IPS-18a (cell line): ENCODE measurements at regions not wholly inside any gene's neighbourhood (a gene's known extent, or its start where the extent isn't known, plus 50 kb on each side); places are given as distances from the start of the nearest gene placed in this dataset.

ENCODE experiments used
- H3K27ac ChIP-seq: one replicate; pipeline ENCODE4 v1.5.1; 2013; ENCODE audit warnings: low read length
- H3K27me3 ChIP-seq: one replicate; pipeline ENCODE4 v1.6.1; 2013; ENCODE audit warnings: mild to moderate bottlenecking, low read length; ENCODE audit not compliant: control insufficient read depth, insufficient read depth
- H3K36me3 ChIP-seq: one replicate; pipeline ENCODE4 v1.6.1; 2013; ENCODE audit warnings: low read depth, low read length; ENCODE audit not compliant: control insufficient read depth
- H3K4me1 ChIP-seq: one replicate; pipeline ENCODE4 v1.6.1; 2013; ENCODE audit warnings: low read depth, low read length; ENCODE audit not compliant: control insufficient read depth
- H3K4me3 ChIP-seq: one replicate; pipeline ENCODE4 v1.5.1; 2013; ENCODE audit warnings: low read length
- H3K9ac ChIP-seq: one replicate; pipeline ENCODE4 v1.6.1; 2013; ENCODE audit warnings: mild to moderate bottlenecking, low read length, moderate library complexity
- H3K9me3 ChIP-seq: one replicate; pipeline ENCODE4 v1.6.1; 2013; ENCODE audit warnings: low read depth, low read length; ENCODE audit not compliant: control insufficient read depth

DNA sequence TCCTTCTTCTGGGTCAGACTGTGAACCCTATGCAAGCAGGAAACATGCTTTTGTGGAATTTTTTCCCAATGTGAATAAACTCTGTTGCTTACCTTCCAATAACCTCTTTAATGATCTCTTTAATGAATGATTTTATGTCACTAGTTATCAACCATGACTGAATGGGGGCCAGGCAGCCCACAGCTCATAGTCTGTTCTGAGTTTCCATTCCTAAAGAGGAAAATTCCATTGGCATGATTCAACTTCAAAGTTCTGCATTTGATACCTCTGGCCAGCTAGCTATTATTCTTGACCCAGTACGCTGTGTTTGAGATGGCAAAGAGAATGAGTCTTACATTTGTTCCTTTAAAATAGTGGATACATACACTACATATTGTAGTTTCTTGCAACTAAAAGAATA lies 867.8 kb upstream of the CELF2 start:
- Histone ChIP-seq H3K27ac (no peak overlapping the region), H3K9ac (no peak overlapping the region)

GRCh38 chr10:10156917-10157600 lies 860.6 kb upstream of the CELF2 start:
- Histone ChIP-seq H3K9ac (no peak overlapping the region), H3K36me3 (no peaks in the 10 kb centered on the region), H3K27me3 (no peaks in the 10 kb centered on the region), H3K4me3 (no peak overlapping the region), H3K27ac (no peak overlapping the region), H3K9me3 (peaks cover 9% of the 10 kb centered on the region), H3K4me1 (no peaks in the 10 kb centered on the region)

More for the DNA sequence above, 867.8 kb upstream of the CELF2 start:
- H3K4me3 ChIP-seq, result no peak overlapping the region
- H3K27me3 ChIP-seq, result no peaks in the 10 kb centered on the region
- no peaks in the 10 kb centered on the region for H3K4me1 ChIP-seq
- H3K9me3 ChIP-seq, result no peaks in the 10 kb centered on the region
- no peaks in the 10 kb centered on the region for H3K36me3 ChIP-seq

GRCh38 chr10:10160821-10161312 lies 856.8 kb upstream of the CELF2 start:
- no peak overlapping the region for H3K9ac ChIP-seq
- H3K36me3 ChIP-seq, result no peaks in the 10 kb centered on the region
- H3K27ac ChIP-seq, result no peak overlapping the region
- peaks cover 8% of the 10 kb centered on the region for H3K4me1 ChIP-seq
- H3K9me3 ChIP-seq, result peaks cover 9% of the 10 kb centered on the region
- no peaks in the 10 kb centered on the region for H3K27me3 ChIP-seq
- H3K4me3 ChIP-seq, result no peak overlapping the region

DNA sequence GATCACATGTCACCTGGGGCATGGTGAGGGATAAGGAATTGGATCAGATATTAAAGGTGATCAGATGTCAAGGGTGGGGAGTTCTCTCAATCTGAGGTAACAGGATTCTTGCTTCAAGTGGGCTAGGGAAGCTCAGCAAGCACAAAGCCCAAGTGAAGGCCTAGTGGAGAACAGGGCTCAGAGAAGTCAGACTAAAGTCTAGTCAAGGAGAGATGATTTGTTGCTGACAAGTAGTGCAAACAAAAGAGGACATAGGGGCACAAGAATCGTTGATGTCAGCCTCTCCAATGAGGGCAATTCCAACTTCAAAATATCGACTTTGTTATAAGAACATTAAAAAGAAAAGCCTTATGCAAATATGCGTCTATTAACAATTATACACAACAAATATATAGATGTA lies 852.8 kb upstream of the CELF2 start:
- H3K27me3 ChIP-seq, result no peaks in the 10 kb centered on the region
- H3K27ac ChIP-seq, result no peak overlapping the region
- H3K36me3 ChIP-seq, result no peaks in the 10 kb centered on the region
- peaks cover 7% of the 10 kb centered on the region for H3K9me3 ChIP-seq
- H3K9ac ChIP-seq, result no peak overlapping the region
- H3K4me1 ChIP-seq, result peaks cover 38% of the 10 kb centered on the region
- H3K4me3 ChIP-seq, result no peak overlapping the region

DNA sequence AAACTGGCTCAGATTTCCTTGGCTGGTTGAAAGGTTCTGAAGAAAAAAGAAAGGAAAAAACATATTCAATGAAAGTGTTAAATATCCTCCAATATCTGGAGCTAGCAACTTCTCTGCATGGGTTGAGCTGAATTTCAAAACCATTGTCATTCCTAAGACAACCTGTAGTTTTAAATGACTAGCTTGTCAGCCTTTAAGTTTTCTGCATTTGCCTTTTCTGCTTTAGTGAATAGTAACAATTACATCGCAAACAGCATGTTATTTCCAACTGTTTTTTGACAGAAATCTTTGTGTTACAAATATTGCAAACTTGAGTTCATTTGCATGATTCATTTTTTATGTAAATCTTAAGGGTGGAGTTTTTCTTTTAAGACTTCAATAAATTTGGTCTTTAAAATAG lies 852.3 kb upstream of the CELF2 start:
- H3K4me3 ChIP-seq, result peak overlapping the region; percentile 22
- H3K27me3 ChIP-seq, result no peaks in the 10 kb centered on the region
- H3K36me3 ChIP-seq, result no peaks in the 10 kb centered on the region
- H3K4me1 ChIP-seq, result peaks cover 38% of the 10 kb centered on the region
- H3K9me3 ChIP-seq, result peaks cover 2% of the 10 kb centered on the region
- no peak overlapping the region for H3K27ac ChIP-seq
- H3K9ac ChIP-seq, result no peak overlapping the region

DNA sequence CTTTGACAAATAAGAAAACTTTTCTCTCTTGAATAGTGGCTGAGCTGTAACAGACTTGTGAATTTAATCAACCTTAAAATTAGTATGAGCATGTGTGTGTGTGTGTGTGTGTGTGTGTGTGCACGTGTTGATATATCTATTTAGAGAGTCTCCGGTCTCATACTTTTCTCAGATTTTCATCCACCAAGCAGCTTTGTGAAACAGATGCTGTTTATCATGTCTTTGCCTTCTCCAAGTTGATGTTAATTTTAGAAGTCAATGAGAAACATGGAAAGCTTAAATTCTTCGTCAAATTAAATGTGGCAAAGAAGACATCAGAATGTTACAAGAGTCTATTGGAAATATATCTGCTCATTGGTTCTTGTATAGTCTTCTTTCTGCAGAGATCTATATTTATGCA lies 839.2 kb upstream of the CELF2 start:
- Histone ChIP-seq H3K36me3 (no peaks in the 10 kb centered on the region), H3K9me3 (no peaks in the 10 kb centered on the region), H3K27me3 (no peaks in the 10 kb centered on the region), H3K4me1 (no peaks in the 10 kb centered on the region), H3K4me3 (no peak overlapping the region), H3K27ac (no peak overlapping the region), H3K9ac (no peak overlapping the region)

DNA sequence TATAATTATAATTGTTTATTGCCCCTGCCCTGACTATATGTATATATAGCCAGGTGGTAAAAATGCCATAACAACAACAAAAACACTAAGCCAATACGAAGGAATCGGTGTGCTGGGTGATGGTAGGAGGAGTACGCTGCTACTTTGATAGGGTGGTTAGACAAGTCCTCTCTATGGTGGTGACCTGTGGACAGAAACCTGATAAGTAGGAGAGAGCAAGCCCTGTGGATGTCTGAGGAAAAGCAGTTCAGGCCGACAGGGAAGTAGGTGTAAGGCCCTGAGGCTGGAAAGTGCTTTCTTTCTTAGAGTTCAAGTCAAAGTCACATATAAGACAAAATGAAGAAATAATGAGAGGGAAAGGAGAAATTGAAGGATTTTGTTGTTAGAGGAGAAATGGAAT lies 823.8 kb upstream of the CELF2 start:
- Histone ChIP-seq H3K27me3 (no peaks in the 10 kb centered on the region), H3K4me1 (no peaks in the 10 kb centered on the region), H3K9ac (no peak overlapping the region), H3K36me3 (no peaks in the 10 kb centered on the region), H3K9me3 (no peaks in the 10 kb centered on the region), H3K27ac (no peak overlapping the region), H3K4me3 (no peak overlapping the region)

DNA sequence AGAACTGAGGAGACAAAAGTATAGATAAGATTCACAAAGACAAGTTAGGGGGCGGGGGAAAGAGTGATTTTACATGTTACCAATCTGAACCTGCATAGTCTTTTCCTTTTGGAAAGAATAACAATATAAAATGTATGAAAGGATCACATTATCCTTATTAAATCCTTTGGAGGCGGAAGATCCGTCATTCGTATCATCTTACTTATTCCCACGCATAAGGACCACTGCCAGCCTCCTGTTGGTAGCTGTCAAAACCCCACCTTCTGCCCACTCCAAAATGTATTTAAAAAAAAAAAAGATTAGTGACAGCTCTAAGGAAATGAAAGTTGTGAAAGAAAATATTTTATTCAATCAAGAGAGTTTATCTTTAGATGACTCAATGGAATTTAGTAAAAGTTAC lies 821.0 kb upstream of the CELF2 start:
- Histone ChIP-seq H3K27me3 (no peaks in the 10 kb centered on the region), H3K9ac (no peak overlapping the region), H3K27ac (no peak overlapping the region), H3K4me1 (no peaks in the 10 kb centered on the region), H3K4me3 (no peak overlapping the region), H3K36me3 (no peaks in the 10 kb centered on the region), H3K9me3 (no peaks in the 10 kb centered on the region)

GRCh38 chr10:10197423-10197822 lies 820.2 kb upstream of the CELF2 start:
- Histone ChIP-seq H3K4me1 (no peaks in the 10 kb centered on the region), H3K27me3 (no peaks in the 10 kb centered on the region), H3K9me3 (no peaks in the 10 kb centered on the region), H3K27ac (no peak overlapping the region), H3K36me3 (no peaks in the 10 kb centered on the region), H3K9ac (no peak overlapping the region), H3K4me3 (no peak overlapping the region)

DNA sequence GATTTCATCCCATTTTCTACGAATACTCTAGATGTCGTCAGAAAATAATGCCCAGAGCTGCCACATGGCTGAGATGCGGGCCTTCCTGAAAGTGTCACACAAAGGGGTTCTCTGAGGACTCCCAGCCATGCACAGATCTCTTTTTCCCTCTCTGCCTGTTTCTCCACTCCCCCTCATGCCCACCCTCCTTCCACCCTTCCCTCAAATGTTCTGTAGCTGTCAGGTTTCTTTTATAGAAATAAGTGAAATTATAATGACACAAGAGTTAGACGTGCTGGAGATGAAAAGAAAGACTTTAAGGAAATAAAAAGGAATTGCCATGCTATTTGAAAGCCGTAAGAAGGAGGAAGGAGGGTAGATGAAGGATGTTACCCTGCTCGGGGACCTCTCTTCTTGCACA lies 819.3 kb upstream of the CELF2 start:
- Histone ChIP-seq H3K9me3 (peaks cover 5% of the 10 kb centered on the region), H3K4me3 (no peak overlapping the region), H3K27ac (no peak overlapping the region), H3K9ac (no peak overlapping the region), H3K4me1 (no peaks in the 10 kb centered on the region), H3K27me3 (no peaks in the 10 kb centered on the region), H3K36me3 (no peaks in the 10 kb centered on the region)

DNA sequence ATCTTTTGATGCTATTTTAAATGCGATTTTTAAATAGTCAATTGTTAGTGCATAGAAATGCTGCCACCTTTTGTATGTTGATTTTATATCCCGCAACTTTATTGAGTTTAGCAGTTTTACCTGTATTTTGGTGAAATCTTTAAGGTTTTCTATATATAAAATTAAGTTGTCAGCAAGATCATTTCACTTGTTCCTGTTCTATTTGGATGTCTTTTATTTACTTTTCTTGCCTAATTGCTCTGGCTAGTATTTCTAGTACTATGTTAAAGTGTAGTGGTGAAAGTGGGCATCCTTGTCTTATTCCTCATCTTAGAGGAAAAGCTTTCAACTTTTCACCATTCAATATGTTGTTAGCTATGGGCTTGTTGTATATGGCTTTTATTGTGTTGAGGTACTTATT lies 813.3 kb upstream of the CELF2 start:
- Histone ChIP-seq H3K9ac (no peak overlapping the region), H3K27me3 (no peaks in the 10 kb centered on the region), H3K4me1 (no peaks in the 10 kb centered on the region), H3K9me3 (peaks cover 21% of the 10 kb centered on the region), H3K4me3 (no peak overlapping the region), H3K36me3 (no peaks in the 10 kb centered on the region), H3K27ac (no peak overlapping the region)

DNA sequence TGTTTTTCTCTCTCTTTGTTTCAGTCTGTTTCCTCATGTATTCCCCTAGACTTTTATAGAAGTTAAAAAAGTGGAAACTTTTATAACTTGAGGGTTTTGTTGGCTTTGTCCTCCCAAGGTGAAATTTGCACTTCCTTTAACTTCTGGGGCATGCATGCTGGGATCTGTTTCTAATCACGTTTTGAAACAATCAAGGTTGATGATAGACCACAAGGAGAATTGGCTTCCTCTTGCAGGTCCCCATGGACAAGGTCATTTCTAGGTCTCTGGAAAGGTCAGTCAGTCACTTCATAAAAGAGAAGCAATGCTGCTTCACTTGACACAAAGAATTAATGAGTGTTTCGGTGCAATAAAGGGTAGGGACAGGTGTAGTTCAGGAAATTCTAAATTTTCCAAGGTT lies 811.8 kb upstream of the CELF2 start:
- no peak overlapping the region for H3K27ac ChIP-seq
- H3K27me3 ChIP-seq, result no peaks in the 10 kb centered on the region
- H3K4me3 ChIP-seq, result no peak overlapping the region
- no peaks in the 10 kb centered on the region for H3K4me1 ChIP-seq
- H3K9ac ChIP-seq, result no peak overlapping the region
- no peaks in the 10 kb centered on the region for H3K36me3 ChIP-seq
- H3K9me3 ChIP-seq, result peaks cover 21% of the 10 kb centered on the region
